ENCODE measurements at regions not wholly inside any gene's neighbourhood (a gene's known extent, or its start where the extent isn't known, plus 50 kb on each side); places are given as distances from the start of the nearest gene placed in this dataset.

DNA sequence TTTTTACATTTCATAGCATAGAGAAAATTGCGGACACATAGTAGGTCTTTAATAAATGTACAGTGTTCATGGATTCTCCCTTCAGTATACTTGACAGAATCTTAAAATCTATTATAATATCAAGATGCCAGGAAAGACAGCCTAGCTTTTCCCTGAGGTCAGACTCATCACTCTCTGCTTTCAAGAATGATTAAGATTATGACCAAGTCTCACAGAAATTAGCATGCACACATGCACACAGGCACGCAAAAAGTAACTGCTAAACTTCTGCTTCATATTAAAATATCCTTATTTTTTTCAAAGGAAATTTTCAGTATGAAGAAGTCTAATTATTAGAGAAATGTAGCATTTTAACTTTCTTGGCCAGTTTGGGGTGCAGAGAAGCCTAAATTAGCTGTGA lies 493.8 kb upstream of the NECTIN3 start:
- no peak for TF ChIP-seq POLR2A (IDR thresholded peaks at IDR 0.05)
- TF ChIP-seq, protein P1, sequence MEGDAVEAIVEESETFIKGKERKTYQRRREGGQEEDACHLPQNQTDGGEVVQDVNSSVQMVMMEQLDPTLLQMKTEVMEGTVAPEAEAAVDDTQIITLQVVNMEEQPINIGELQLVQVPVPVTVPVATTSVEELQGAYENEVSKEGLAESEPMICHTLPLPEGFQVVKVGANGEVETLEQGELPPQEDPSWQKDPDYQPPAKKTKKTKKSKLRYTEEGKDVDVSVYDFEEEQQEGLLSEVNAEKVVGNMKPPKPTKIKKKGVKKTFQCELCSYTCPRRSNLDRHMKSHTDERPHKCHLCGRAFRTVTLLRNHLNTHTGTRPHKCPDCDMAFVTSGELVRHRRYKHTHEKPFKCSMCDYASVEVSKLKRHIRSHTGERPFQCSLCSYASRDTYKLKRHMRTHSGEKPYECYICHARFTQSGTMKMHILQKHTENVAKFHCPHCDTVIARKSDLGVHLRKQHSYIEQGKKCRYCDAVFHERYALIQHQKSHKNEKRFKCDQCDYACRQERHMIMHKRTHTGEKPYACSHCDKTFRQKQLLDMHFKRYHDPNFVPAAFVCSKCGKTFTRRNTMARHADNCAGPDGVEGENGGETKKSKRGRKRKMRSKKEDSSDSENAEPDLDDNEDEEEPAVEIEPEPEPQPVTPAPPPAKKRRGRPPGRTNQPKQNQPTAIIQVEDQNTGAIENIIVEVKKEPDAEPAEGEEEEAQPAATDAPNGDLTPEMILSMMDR (IDR thresholded peaks at IDR 0.05), result no peak
